Keratinocyte (primary cell): ENCODE measurements at regions not wholly inside any gene's neighbourhood (a gene's known extent, or its start where the extent isn't known, plus 50 kb on each side); places are given as distances from the start of the nearest gene placed in this dataset.

Experiments used
- DNase-seq: peaks from one replicate; pipeline ENCODE4 v3.0.0-alpha.2; 2011; ENCODE audit warnings: low read depth, missing footprints, low spot score
- FAIRE-seq: peaks from 2 replicates; lab custom pipeline; 2011; peaks lifted over from hg19 to GRCh38; lab: Jason Lieb, UNC
- H2AFZ ChIP-seq: 2 replicates; pipeline ENCODE4 v1.6.0; 2012; ENCODE audit warnings: low read length, control low read depth, inconsistent platforms; ENCODE audit not compliant: control insufficient read depth
- H3K27ac ChIP-seq: 2 replicates; pipeline ENCODE4 v1.5.1; 2011; ENCODE audit warnings: low read length; ENCODE audit not compliant: control insufficient read depth, insufficient read depth
- H3K27me3 ChIP-seq: 3 replicates; pipeline ENCODE4 v1.6.0; 2011; ENCODE audit warnings: low read length; ENCODE audit not compliant: control insufficient read depth, insufficient read depth; ENCODE audit errors: extremely low read depth
- H3K36me3 ChIP-seq, 2 experiments: 2 replicates in 1 of 2; 3 replicates in 1 of 2; pipeline ENCODE4 v1.5.1; 2011; ENCODE audit warnings: low read length in 2 of 2, mild to moderate bottlenecking in 1 of 2; ENCODE audit not compliant: control insufficient read depth in 2 of 2, insufficient read depth in 2 of 2; ENCODE audit errors: extremely low read depth in 1 of 2
- H3K4me1 ChIP-seq: 3 replicates; pipeline ENCODE4 v1.5.1; 2011; ENCODE audit warnings: low read length; ENCODE audit not compliant: control insufficient read depth, insufficient read depth; ENCODE audit errors: extremely low read depth
- H3K4me2 ChIP-seq: 3 replicates; pipeline ENCODE4 v1.6.0; 2011; ENCODE audit warnings: low read depth, low read length; ENCODE audit not compliant: control insufficient read depth, insufficient read depth; ENCODE audit errors: extremely low read depth
- H3K4me3 ChIP-seq, 3 experiments: fragments of 200-600 bp in 1 of 3; sonication (generic) in 1 of 3; 2 replicates in 2 of 3; 3 replicates in 1 of 3; pipeline ENCODE4 v1.5.1; 2011 to 2016; ENCODE audit warnings: low read length in 3 of 3, mild to moderate bottlenecking in 3 of 3, control low read depth in 2 of 3, inconsistent platforms in 1 of 3, low read depth in 1 of 3, mixed read lengths in 1 of 3, mixed run types in 1 of 3, moderate library complexity in 1 of 3; ENCODE audit not compliant: control insufficient read depth in 2 of 3, insufficient read depth in 2 of 3; ENCODE audit errors: extremely low read depth in 1 of 3
- H3K79me2 ChIP-seq: 2 replicates; pipeline ENCODE4 v1.6.0; 2012; ENCODE audit warnings: low read length; ENCODE audit not compliant: control insufficient read depth, insufficient read depth
- H3K9ac ChIP-seq: 3 replicates; pipeline ENCODE4 v1.6.0; 2011; ENCODE audit warnings: low read length; ENCODE audit not compliant: control insufficient read depth, insufficient read depth; ENCODE audit errors: extremely low read depth
- H3K9me1 ChIP-seq: 3 replicates; pipeline ENCODE4 v1.6.0; 2011; ENCODE audit warnings: low read length; ENCODE audit not compliant: control insufficient read depth, insufficient read depth; ENCODE audit errors: extremely low read depth
- H3K9me3 ChIP-seq: 2 replicates; pipeline ENCODE4 v1.5.1; 2012; ENCODE audit warnings: low read depth, low read length; ENCODE audit not compliant: control insufficient read depth
- H4K20me1 ChIP-seq: 3 replicates; pipeline ENCODE4 v1.6.0; 2011; ENCODE audit warnings: low read length; ENCODE audit not compliant: control insufficient read depth, insufficient read depth; ENCODE audit errors: extremely low read depth
- CTCF ChIP-seq, 3 experiments: IDR thresholded peaks in 1 of 3; conservative IDR thresholded peaks in 1 of 3; optimal IDR thresholded peaks in 1 of 3; 2 replicates in 2 of 3; 3 replicates in 1 of 3; pipeline versions ENCODE3 to v1.5.1; 2011; ENCODE audit warnings: low read length in 3 of 3, mild to moderate bottlenecking in 3 of 3, moderate library complexity in 2 of 3, control low read depth in 1 of 3, inconsistent platforms in 1 of 3; ENCODE audit not compliant: insufficient read depth in 2 of 3; ENCODE audit errors: extremely low read depth in 1 of 3
- EZH2 ChIP-seq: IDR thresholded peaks from one replicate; pipeline ENCODE4 v1.6.1; 2012; ENCODE audit warnings: inconsistent platforms, mild to moderate bottlenecking, low read length, moderate library complexity
- dilution Hi-C: fragments of 300-500 bp; cut with MboI; formaldehyde crosslinking; loops from one replicate; pipeline ENCODE4 v1.7.0; 2020; ENCODE audit warnings: low sequenced_read_pairs; ENCODE audit not compliant: extremely low pct_ligation_motif_present

DNA sequence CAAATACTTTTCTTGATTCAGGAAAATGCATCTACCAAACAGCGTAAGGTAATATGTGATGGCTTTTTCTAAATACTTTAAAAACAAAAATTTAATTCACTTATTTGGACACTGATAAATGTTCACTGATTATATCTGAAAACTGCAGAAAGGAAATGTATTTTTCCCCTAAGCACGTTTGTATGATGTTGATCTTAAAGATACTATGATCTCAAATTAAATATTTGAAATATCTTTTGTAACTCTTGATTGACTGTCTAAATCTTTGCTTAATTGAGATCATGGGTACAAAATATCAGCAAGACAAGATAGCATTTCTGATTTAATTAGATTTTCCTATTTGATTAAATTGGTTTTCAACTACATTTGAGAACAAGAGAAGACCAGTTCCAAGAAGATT lies 281.0 kb upstream of the UGT8 start:
- no peaks in the 10 kb centered on the region for H3K4me1 ChIP-seq
- no peaks in the 10 kb centered on the region for H3K9me3 ChIP-seq
- dilution Hi-C loops: no loop called here
- H3K27ac ChIP-seq: no peak overlapping the region
- H3K36me3 ChIP-seq: no peaks in the 10 kb centered on the region
- DNase-seq (no peak), FAIRE-seq (no peak)
- TF ChIP-seq CTCF (optimal IDR thresholded peaks at IDR 0.05 in 1 of 3, IDR thresholded peaks at IDR 0.05 in 1 of 3, conservative IDR thresholded peaks at IDR 0.05 in 1 of 3; ENCODE audit: extremely low read depth in 1 of 3, insufficient read depth in 2 of 3, low read length in 3 of 3) (no peak), EZH2 (no peak)
- H3K4me2 ChIP-seq: no peak overlapping the region
- no peaks in the 10 kb centered on the region for H4K20me1 ChIP-seq
- H3K9ac ChIP-seq: no peak overlapping the region
- no peaks in the 10 kb centered on the region for H3K27me3 ChIP-seq
- H3K79me2 ChIP-seq: no peaks in the 10 kb centered on the region
- no peak overlapping the region for H2AFZ ChIP-seq
- H3K9me1 ChIP-seq: no peaks in the 10 kb centered on the region
- no peak overlapping the region for H3K4me3 ChIP-seq

GRCh38 chr4:114318309-114318708 lies 280.3 kb upstream of the UGT8 start:
- Histone ChIP-seq H3K9ac (no peak overlapping the region), H3K4me3 (no peak overlapping the region), H3K36me3 (no peaks in the 10 kb centered on the region), H3K9me3 (no peaks in the 10 kb centered on the region), H3K9me1 (no peaks in the 10 kb centered on the region), H3K27me3 (no peaks in the 10 kb centered on the region), H3K79me2 (no peaks in the 10 kb centered on the region), H3K4me1 (no peaks in the 10 kb centered on the region), H3K27ac (no peak overlapping the region), H2AFZ (no peak overlapping the region), H4K20me1 (no peaks in the 10 kb centered on the region), H3K4me2 (no peak overlapping the region)
- FAIRE-seq: no peak
- no peak for TF ChIP-seq EZH2
- TF ChIP-seq CTCF (optimal IDR thresholded peaks at IDR 0.05 in 1 of 3, IDR thresholded peaks at IDR 0.05 in 1 of 3, conservative IDR thresholded peaks at IDR 0.05 in 1 of 3; ENCODE audit: extremely low read depth in 1 of 3, insufficient read depth in 2 of 3, low read length in 3 of 3): no peak
- no peak for DNase-seq
- dilution Hi-C loops: no loop called here
